Type B pancreatic cell (in vitro differentiated cells): ENCODE measurements at regions not wholly inside any gene's neighbourhood (a gene's known extent, or its start where the extent isn't known, plus 50 kb on each side); places are given as distances from the start of the nearest gene placed in this dataset.

Source experiments
- DNase-seq: peaks from one replicate; pipeline ENCODE4 v3.0.0; 2021; ENCODE audit warnings: mixed read lengths; ENCODE audit not compliant: unreplicated experiment; ENCODE audit errors: extremely low spot score
- H3K27ac Mint-ChIP-seq: 2 replicates; pipeline ENCODE4 v1.8.0; 2021; ENCODE audit warnings: mild to moderate bottlenecking, mixed read lengths
- H3K27me3 Mint-ChIP-seq: 2 replicates; pipeline ENCODE4 v1.8.0; 2021; ENCODE audit warnings: mixed read lengths
- H3K36me3 Mint-ChIP-seq: 2 replicates; pipeline ENCODE4 v1.8.0; 2021; ENCODE audit warnings: mixed read lengths
- H3K4me1 Mint-ChIP-seq: one replicate; pipeline ENCODE4 v1.8.0; 2021; ENCODE audit warnings: mixed read lengths; ENCODE audit not compliant: unreplicated experiment
- H3K4me3 Mint-ChIP-seq: 2 replicates; pipeline ENCODE4 v1.8.0; 2021; ENCODE audit warnings: mild to moderate bottlenecking, mixed read lengths
- H3K9me3 Mint-ChIP-seq: 2 replicates; pipeline ENCODE4 v1.8.0; 2021; ENCODE audit warnings: mixed read lengths
- TF ChIP-seq, protein P1 (sequence below): fragments of 200-600 bp; sonication (generic); conservative IDR thresholded peaks from 2 replicates; pipeline ENCODE4 v1.5.0; 2021; ENCODE audit warnings: antibody characterized with exemption, mild to moderate bottlenecking

DNA sequence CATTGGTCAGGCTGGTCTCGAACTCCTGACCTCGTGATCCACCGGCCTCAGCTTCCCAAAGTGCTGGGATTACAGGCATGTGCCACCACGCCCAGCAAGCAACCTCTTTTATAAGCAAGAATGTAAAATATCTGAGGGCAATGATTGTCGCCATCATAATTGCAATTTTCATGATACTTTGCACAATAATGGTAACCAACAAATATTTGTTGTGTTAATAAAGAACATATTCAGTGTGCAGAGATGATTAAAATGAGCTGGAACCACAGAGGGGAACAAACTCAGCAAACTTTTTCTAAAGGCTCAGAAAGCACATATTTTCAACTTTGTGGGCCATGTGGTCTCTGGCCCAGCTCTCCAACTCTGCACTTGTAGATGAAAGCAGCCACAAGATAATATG lies 115.2 kb upstream of the SIX2 start:
- peaks cover 7% of the 10 kb centered on the region for H3K27me3 Mint-ChIP-seq
- H3K4me1 Mint-ChIP-seq = peaks cover 13% of the 10 kb centered on the region
- peaks cover 7% of the 10 kb centered on the region for H3K9me3 Mint-ChIP-seq
- no peaks in the 10 kb centered on the region for H3K36me3 Mint-ChIP-seq
- TF ChIP-seq, protein P1, sequence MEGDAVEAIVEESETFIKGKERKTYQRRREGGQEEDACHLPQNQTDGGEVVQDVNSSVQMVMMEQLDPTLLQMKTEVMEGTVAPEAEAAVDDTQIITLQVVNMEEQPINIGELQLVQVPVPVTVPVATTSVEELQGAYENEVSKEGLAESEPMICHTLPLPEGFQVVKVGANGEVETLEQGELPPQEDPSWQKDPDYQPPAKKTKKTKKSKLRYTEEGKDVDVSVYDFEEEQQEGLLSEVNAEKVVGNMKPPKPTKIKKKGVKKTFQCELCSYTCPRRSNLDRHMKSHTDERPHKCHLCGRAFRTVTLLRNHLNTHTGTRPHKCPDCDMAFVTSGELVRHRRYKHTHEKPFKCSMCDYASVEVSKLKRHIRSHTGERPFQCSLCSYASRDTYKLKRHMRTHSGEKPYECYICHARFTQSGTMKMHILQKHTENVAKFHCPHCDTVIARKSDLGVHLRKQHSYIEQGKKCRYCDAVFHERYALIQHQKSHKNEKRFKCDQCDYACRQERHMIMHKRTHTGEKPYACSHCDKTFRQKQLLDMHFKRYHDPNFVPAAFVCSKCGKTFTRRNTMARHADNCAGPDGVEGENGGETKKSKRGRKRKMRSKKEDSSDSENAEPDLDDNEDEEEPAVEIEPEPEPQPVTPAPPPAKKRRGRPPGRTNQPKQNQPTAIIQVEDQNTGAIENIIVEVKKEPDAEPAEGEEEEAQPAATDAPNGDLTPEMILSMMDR = no peak
- H3K4me3 Mint-ChIP-seq = no peak overlapping the region
- H3K27ac Mint-ChIP-seq = no peak overlapping the region
- no peak for DNase-seq

DNA sequence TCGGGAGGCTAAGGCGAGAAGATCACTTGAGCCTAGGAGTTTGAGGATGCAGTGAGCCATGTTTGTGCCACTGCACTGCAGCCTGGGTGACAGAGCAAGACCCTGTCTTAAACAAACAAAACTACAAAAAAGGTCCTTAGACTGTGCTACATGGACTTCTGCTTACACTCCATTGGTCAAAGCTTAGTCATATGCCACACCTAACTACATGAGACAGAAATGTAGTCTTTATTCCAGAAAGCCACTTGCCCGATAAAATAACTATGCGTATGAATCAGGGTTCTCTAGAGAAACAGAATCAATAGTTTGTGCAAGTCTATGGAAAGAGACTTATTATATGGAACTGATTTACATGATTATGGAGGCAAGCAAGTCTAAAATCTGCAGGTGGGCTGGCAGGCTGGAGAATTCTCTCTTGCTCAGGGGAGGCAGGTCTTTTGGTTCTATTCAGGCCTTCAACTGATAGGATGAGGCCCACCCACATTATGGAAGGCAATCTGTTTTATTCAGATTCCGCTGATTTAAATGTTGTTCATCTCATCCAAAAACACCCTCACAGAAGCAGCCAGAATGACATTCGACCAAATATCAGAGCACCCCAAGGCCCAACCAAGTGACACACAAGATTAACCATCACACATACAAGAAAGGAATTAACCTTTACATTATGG lies 114.4 kb upstream of the SIX2 start:
- Mint-ChIP-seq H3K27me3 (peaks cover 7% of the 10 kb centered on the region), H3K36me3 (no peaks in the 10 kb centered on the region), H3K9me3 (peaks cover 12% of the 10 kb centered on the region), H3K4me1 (peaks cover 17% of the 10 kb centered on the region), H3K4me3 (no peak overlapping the region), H3K27ac (no peak overlapping the region)
- DNase-seq = no peak
- TF ChIP-seq, protein P1 = no peak

GRCh38 chr2:45123065-45123464 lies 113.8 kb upstream of the SIX2 start:
- H3K36me3 Mint-ChIP-seq = no peaks in the 10 kb centered on the region
- H3K4me1 Mint-ChIP-seq = peaks cover 21% of the 10 kb centered on the region
- H3K27ac Mint-ChIP-seq = no peak overlapping the region

GRCh38 chr2:45121236-45121927 lies 112.1 kb upstream of the SIX2 start:
- TF ChIP-seq, protein P1 = no peak
- DNase-seq = no peak
- peaks cover 3% of the 10 kb centered on the region for H3K27me3 Mint-ChIP-seq
- H3K4me1 Mint-ChIP-seq = peaks cover 30% of the 10 kb centered on the region
- no peak overlapping the region for H3K4me3 Mint-ChIP-seq
- H3K36me3 Mint-ChIP-seq = no peaks in the 10 kb centered on the region
- H3K27ac Mint-ChIP-seq = no peak overlapping the region
- peaks cover 12% of the 10 kb centered on the region for H3K9me3 Mint-ChIP-seq

More at GRCh38 chr2:45123065-45123464, 113.8 kb upstream of the SIX2 start:
- DNase-seq = no peak
- H3K27me3 Mint-ChIP-seq = peaks cover 7% of the 10 kb centered on the region
- H3K9me3 Mint-ChIP-seq = peaks cover 12% of the 10 kb centered on the region
- no peak overlapping the region for H3K4me3 Mint-ChIP-seq
- TF ChIP-seq, protein P1 = no peak

DNA sequence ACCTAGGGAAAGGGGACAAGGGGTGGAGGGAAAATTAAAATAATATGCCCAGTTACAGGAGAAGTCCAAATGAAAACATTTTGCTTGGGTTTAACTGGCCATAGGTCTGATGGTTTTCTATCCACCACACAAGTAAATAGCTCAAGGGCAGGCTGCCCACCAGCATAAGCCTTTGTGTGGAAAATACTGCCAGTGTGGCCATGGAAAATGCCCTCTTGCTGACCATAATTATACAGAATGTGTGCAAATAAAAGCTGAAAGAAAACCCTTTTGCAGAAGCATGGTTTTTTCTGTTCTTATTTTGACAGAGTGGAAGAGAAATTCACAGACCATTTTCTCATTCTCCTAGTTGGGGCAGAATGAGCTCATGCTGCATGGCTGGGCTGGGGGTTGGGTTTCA lies 111.3 kb upstream of the SIX2 start:
- peaks cover 12% of the 10 kb centered on the region for H3K9me3 Mint-ChIP-seq
- TF ChIP-seq, protein P1 = no peak
- H3K36me3 Mint-ChIP-seq = no peaks in the 10 kb centered on the region
- H3K4me3 Mint-ChIP-seq = no peak overlapping the region
- peaks cover 30% of the 10 kb centered on the region for H3K4me1 Mint-ChIP-seq
- no peak overlapping the region for H3K27ac Mint-ChIP-seq
- no peak for DNase-seq
- peaks cover 3% of the 10 kb centered on the region for H3K27me3 Mint-ChIP-seq
